ENCODE measurements at regions not wholly inside any gene's neighbourhood (a gene's known extent, or its start where the extent isn't known, plus 50 kb on each side); places are given as distances from the start of the nearest gene placed in this dataset.

DNA sequence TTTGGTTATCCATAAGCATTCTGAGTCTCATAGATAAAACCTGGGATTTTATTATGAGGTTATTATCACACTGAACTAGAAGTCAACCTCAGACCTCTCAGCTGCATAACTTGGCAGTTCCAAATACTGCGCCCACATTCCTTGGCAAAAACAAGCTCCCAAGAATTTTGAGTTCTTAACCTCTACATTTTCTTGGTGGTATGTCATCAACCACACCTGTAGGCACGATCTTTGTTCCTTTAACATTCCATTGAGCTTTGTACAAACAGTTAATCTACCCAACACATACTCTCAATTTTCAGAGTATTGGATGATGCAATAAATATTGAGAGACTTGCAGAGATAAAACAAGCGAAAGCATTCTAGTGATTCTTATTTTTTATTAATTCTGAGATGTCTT lies 371.8 kb upstream of the PRICKLE1 start:
- H3K27ac ChIP-seq: no peak overlapping the region
- no peak for ATAC-seq
- peaks cover 0 to 3% of the 10 kb centered on the region in 2 donors for H3K4me1 ChIP-seq
- TF ChIP-seq POLR2A (IDR thresholded peaks at IDR 0.05): no peak
- TF ChIP-seq, protein P1, sequence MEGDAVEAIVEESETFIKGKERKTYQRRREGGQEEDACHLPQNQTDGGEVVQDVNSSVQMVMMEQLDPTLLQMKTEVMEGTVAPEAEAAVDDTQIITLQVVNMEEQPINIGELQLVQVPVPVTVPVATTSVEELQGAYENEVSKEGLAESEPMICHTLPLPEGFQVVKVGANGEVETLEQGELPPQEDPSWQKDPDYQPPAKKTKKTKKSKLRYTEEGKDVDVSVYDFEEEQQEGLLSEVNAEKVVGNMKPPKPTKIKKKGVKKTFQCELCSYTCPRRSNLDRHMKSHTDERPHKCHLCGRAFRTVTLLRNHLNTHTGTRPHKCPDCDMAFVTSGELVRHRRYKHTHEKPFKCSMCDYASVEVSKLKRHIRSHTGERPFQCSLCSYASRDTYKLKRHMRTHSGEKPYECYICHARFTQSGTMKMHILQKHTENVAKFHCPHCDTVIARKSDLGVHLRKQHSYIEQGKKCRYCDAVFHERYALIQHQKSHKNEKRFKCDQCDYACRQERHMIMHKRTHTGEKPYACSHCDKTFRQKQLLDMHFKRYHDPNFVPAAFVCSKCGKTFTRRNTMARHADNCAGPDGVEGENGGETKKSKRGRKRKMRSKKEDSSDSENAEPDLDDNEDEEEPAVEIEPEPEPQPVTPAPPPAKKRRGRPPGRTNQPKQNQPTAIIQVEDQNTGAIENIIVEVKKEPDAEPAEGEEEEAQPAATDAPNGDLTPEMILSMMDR (IDR thresholded peaks at IDR 0.05 in 4 of 5, conservative IDR thresholded peaks at IDR 0.05 in 1 of 5): no peak
- H3K9me3 ChIP-seq: no peaks in the 10 kb centered on the region
- intact Hi-C loops (cut with DNase I; ENCODE audit: low total_unique reads) (no loop called here), in situ Hi-C loops (cut with MboI; ENCODE audit: low sequenced_read_pairs in 4 of 4) (no loop called here)
- no peak overlapping the region for H3K4me3 ChIP-seq
- H3K36me3 ChIP-seq: no peaks in the 10 kb centered on the region
- no peak for DNase-seq
- H3K27me3 ChIP-seq: no peaks in the 10 kb centered on the region

DNA sequence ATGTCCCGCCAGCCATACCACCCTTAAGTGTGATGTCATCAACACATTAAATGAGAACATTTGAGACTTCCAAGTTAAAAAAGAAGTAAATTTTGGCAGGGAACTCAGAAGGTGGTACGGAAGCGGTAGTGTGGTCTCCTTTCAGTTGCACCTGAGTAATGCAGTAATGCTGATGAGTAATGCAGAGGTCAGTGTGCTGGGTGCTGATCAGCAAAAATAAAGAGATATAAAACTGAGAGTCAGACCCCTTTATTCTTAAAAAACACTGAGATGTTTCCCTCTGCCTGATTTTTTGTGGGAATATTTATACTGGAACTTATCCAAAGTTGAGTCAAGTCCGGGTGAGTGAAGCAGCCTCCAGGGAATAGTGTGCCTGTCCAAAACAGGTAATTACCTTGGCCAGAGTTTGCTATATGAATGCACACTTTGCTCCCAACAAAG lies 370.6 kb upstream of the PRICKLE1 start:
- no peak for ATAC-seq
- Histone ChIP-seq H3K4me3 (no peak overlapping the region), H3K36me3 (no peaks in the 10 kb centered on the region), H3K27me3 (no peaks in the 10 kb centered on the region), H3K27ac (no peak overlapping the region), H3K4me1 (peaks cover 0 to 3% of the 10 kb centered on the region in 2 donors), H3K9me3 (no peaks in the 10 kb centered on the region)
- TF ChIP-seq, protein P1 (IDR thresholded peaks at IDR 0.05 in 4 of 5, conservative IDR thresholded peaks at IDR 0.05 in 1 of 5): no peak
- DNase-seq: no peak
- in situ Hi-C loops (cut with MboI; ENCODE audit: low sequenced_read_pairs in 4 of 4) (no loop called here), intact Hi-C loops (cut with DNase I; ENCODE audit: low total_unique reads) (no loop called here)

DNA sequence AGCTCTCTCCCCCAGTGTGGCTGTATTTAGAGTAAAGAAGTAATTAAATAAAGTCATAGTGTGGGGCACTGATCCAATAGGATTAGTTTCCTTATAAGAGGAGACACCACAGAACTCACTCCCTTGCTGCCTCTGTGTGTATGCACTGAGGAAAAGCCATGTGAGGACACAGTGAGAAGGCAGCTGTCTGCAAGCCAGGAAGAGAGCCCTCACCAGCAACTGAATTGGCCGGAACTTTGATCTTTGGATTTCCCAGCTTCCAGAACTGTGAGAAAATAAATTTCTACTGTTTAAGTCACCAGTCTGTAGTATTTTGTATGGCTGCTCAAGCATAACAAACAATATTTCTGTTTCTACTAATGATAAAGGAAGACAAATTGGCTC lies 368.7 kb upstream of the PRICKLE1 start:
- no peak overlapping the region for H3K27ac ChIP-seq
- ATAC-seq: no peak
- in situ Hi-C loops (cut with MboI; ENCODE audit: low sequenced_read_pairs in 4 of 4): no loop called here

DNA sequence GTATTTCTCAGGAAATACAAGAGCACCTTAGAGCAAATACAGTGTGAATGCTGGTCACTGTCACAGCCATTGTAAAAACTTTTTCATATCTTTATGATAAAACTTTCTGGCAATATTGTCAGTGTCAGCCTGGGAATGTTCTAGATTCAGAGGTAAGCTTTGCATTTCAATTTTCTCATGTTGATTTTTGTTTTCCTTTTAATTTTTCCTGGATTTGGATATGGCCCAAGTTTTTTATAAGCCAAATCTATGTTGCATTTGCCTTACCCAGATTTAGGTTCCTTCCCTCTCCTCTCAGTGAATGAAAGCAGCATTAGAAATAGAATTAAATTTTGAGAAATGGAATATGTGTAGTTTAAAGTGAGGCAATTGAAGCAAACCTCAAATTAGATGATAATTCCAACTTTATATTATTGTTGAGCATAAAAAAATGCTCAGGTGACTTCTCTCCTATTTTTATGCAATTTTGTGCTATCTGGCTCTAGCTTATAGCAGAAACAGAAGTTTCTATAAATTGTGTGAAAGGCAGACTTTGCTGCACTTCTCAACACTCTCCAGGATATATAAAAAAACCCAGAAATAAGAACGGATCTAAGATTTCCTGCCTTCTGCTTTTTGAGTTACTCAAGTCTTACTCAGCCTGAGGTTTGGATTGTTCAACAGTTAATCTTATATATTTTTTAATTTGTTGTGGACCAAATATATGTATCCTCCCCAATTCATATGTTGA lies 368.2 kb upstream of the PRICKLE1 start:
- no peak overlapping the region for H3K4me3 ChIP-seq
- peaks cover 0 to 3% of the 10 kb centered on the region in 2 donors for H3K4me1 ChIP-seq
- no peak overlapping the region for H3K27ac ChIP-seq
- no peak for TF ChIP-seq POLR2A (IDR thresholded peaks at IDR 0.05)
- TF ChIP-seq, protein P1 (IDR thresholded peaks at IDR 0.05 in 4 of 5, conservative IDR thresholded peaks at IDR 0.05 in 1 of 5): no peak
- no peaks in the 10 kb centered on the region for H3K9me3 ChIP-seq
- DNase-seq (no peak), ATAC-seq (no peak)
- in situ Hi-C loops (cut with MboI; ENCODE audit: low sequenced_read_pairs in 4 of 4) (no loop called here), intact Hi-C loops (cut with DNase I; ENCODE audit: low total_unique reads) (no loop called here)
- no peaks in the 10 kb centered on the region for H3K36me3 ChIP-seq
- H3K27me3 ChIP-seq: no peaks in the 10 kb centered on the region

More for the DNA sequence above, 368.7 kb upstream of the PRICKLE1 start:
- Histone ChIP-seq H3K9me3 (no peaks in the 10 kb centered on the region), H3K4me1 (peaks cover 0 to 3% of the 10 kb centered on the region in 2 donors), H3K36me3 (no peaks in the 10 kb centered on the region), H3K27me3 (no peaks in the 10 kb centered on the region), H3K4me3 (no peak overlapping the region)
- no peak for DNase-seq
- TF ChIP-seq POLR2A (IDR thresholded peaks at IDR 0.05): no peak
- TF ChIP-seq, protein P1 (IDR thresholded peaks at IDR 0.05 in 4 of 5, conservative IDR thresholded peaks at IDR 0.05 in 1 of 5): no peak
- intact Hi-C loops (cut with DNase I; ENCODE audit: low total_unique reads): no loop called here

DNA sequence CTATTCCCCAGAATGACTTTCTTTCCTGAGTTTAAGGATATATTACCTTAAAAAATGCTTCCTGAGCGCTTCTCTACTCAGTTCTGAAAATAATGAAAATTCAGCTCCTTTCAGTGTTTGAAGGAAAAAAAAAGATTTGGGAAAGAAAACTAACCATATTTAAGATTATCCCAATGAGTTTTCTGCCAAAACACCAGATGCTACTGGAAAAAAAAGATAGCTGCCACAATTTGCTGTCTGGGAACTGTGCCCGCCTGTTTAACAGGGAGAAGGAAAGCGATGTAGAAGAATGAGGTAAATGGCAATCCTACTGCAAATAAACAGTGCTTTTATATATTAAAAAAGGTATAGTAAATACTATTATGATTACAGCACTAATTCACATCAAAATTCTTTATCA lies 367.6 kb upstream of the PRICKLE1 start:
- no peaks in the 10 kb centered on the region for H3K9me3 ChIP-seq
- ATAC-seq (no peak), DNase-seq (no peak)
- H3K36me3 ChIP-seq: no peaks in the 10 kb centered on the region
- H3K27ac ChIP-seq: no peak overlapping the region
- H3K4me3 ChIP-seq: no peak overlapping the region
- intact Hi-C loops (cut with DNase I; ENCODE audit: low total_unique reads) (no loop called here), in situ Hi-C loops (cut with MboI; ENCODE audit: low sequenced_read_pairs in 4 of 4) (no loop called here)
- TF ChIP-seq, protein P1 (IDR thresholded peaks at IDR 0.05 in 4 of 5, conservative IDR thresholded peaks at IDR 0.05 in 1 of 5): no peak
- TF ChIP-seq POLR2A (IDR thresholded peaks at IDR 0.05): no peak
- H3K27me3 ChIP-seq: no peaks in the 10 kb centered on the region
- peaks cover 0 to 3% of the 10 kb centered on the region in 2 donors for H3K4me1 ChIP-seq
